ENCODE measurements at regions not wholly inside any gene's neighbourhood (a gene's known extent, or its start where the extent isn't known, plus 50 kb on each side); places are given as distances from the start of the nearest gene placed in this dataset.

DNA sequence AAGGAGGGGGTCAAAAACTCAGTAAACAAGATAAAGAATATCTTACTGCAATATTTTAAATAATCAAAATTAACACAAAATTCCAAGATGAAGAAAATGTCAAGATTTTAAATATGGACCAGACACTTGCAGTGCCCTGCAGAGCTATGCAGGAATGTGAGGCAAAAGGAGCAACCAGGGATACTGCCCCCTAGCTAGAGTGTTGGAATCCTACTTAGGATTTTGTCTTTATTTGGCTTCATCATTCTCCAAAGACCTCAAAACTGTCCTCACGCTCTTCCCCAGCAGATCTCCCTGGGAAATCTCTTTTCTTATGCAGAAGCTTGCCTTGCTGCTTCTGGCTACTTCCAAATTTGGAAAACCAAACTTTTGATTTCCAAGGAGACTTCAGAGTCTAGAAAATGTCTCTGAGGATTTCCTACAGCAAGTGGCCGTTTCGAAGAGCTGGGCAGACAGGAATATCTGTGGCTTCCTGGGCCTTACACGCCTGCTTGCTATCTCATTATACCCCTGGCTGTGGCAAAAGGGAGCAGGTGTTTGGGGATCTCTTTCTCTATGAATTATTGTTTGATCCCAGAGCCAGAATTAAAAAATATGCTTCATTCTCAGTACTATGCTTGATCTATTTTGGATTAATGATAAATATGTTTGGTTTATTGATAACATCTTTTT is 232.2 kb upstream of the BMPER start:
- TF ChIP-seq L3MBTL2 (conservative IDR thresholded peaks at IDR 0.05) (no peak), LEF1 (IDR thresholded peaks at IDR 0.05; ENCODE audit: borderline replicate concordance) (no peak), NFRKB (IDR thresholded peaks at IDR 0.05) (no peak), CTBP1 (IDR thresholded peaks at IDR 0.05; ENCODE audit: borderline replicate concordance) (no peak), SUZ12 (IDR thresholded peaks at IDR 0.05) (no peak), ARNT (IDR thresholded peaks at IDR 0.05) (no peak), PKNOX1 (IDR thresholded peaks at IDR 0.05) (no peak)
